ENCODE measurements at regions not wholly inside any gene's neighbourhood (a gene's known extent, or its start where the extent isn't known, plus 50 kb on each side); places are given as distances from the start of the nearest gene placed in this dataset.
"Not testable (repeated sequence)": the region's sequence is repeated elsewhere in the genome, so short reads cannot be mapped to it uniquely, and the experiment has no call there.

GRCh38 chr17:18557086-18557485 lies 80.5 kb downstream of the LGALS9C start:
- TF ChIP-seq CTCF (conservative IDR thresholded peaks at IDR 0.05; ENCODE audit: low read depth, low read length); EZH2 (IDR thresholded peaks at IDR 0.05; ENCODE audit: borderline replicate concordance, low read depth, low read length, poor library complexity, severe bottlenecking): not testable (repeated sequence)
